Cardiac muscle cell (in vitro differentiated cells and primary cell): ENCODE measurements at regions not wholly inside any gene's neighbourhood (a gene's known extent, or its start where the extent isn't known, plus 50 kb on each side); places are given as distances from the start of the nearest gene placed in this dataset.

Source experiments
- DNase-seq, 2 donors: peaks; one replicate each; pipeline versions ENCODE4 v3.0.0 to v3.0.0-alpha.2; 2010 to 2017; ENCODE audit warnings: low read depth in 1 of 2, low spot score in 1 of 2
- H3K27ac ChIP-seq: fragments of 200-600 bp; sonication (generic); 2 replicates; pipeline ENCODE4 v1.5.1; 2016
- H3K27me3 ChIP-seq: fragments of 200-600 bp; sonication (generic); 2 replicates; pipeline ENCODE4 v1.6.0; 2016; ENCODE audit warnings: control low read depth
- H3K36me3 ChIP-seq: fragments of 200-600 bp; sonication (generic); 2 replicates; pipeline ENCODE4 v1.5.1; 2016; ENCODE audit warnings: control low read depth
- H3K4me1 ChIP-seq: fragments of 200-600 bp; sonication (generic); 2 replicates; pipeline ENCODE4 v1.8.1; 2017; ENCODE audit warnings: low read depth, mild to moderate bottlenecking, mixed run types
- H3K4me3 ChIP-seq: fragments of 200-600 bp; sonication (generic); 2 replicates; pipeline ENCODE4 v1.5.1; 2016; ENCODE audit warnings: mild to moderate bottlenecking
- H3K9me3 ChIP-seq: fragments of 200-600 bp; sonication (generic); 2 replicates; pipeline ENCODE4 v1.5.1; 2017; ENCODE audit warnings: low read depth, mild to moderate bottlenecking, control low read depth
- CTCF ChIP-seq: IDR thresholded peaks from 2 replicates; pipeline ENCODE4 v1.5.1; 2012; ENCODE audit warnings: low read depth, mild to moderate bottlenecking, low read length

GRCh38 chr13:111872475-111873150 is 194.3 kb upstream of the SOX1 start:
- Histone ChIP-seq H3K9me3 (no peaks in the 10 kb centered on the region), H3K4me1 (no peaks in the 10 kb centered on the region), H3K27me3 (peaks cover 70% of the 10 kb centered on the region), H3K4me3 (no peak overlapping the region), H3K36me3 (no peaks in the 10 kb centered on the region), H3K27ac (no peak overlapping the region)
- no peak for DNase-seq
- TF ChIP-seq CTCF, result no peak

DNA sequence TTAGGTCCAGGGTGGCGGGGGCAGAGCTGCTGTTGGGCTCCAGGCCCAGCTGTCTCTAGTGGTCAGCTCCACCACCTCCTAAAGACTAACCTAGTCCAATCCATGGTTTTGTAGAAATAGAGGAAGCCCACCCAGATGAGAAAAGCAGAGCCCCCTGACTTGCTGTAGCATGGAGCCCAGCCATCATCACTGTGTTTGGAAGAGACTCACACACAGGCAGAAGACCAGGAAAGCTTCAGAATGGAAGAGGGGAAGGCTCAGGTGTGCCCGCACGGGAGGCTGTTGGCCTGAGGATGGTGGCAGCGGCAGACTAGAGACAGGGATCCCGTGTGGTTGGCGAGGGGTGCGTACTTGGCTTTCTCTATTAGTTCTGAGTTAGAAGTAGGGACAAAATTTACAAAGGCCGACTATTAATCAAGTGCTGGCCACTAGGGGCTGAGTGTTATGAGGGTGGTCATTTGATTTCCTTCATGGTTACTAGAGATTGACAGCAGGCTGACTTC is 193.2 kb upstream of the SOX1 start:
- Histone ChIP-seq H3K27ac (no peak overlapping the region), H3K27me3 (peaks cover 68% of the 10 kb centered on the region), H3K4me1 (no peaks in the 10 kb centered on the region), H3K9me3 (no peaks in the 10 kb centered on the region), H3K36me3 (no peaks in the 10 kb centered on the region), H3K4me3 (no peak overlapping the region)
- DNase-seq, result no peak
- no peak for TF ChIP-seq CTCF

DNA sequence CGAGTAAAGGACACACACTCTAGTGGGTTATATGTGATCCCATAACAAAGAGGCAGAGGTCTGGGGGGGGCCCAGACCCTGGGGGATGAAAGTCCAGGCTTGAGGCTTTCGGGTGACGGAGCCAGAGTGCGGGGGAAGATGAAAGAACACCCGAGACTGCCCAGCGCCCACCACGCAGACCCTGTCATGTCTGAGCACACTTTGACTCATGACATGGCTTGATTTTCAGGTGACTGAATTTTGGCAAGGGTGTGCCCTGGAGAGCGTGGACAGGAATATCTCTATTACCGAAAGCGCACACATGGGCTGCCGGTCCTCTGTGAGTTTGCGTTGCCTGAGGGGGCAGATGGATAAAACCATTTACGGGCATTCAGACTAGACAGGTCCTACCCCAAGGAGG is 192.0 kb upstream of the SOX1 start:
- Histone ChIP-seq H3K4me1 (no peaks in the 10 kb centered on the region), H3K4me3 (no peak overlapping the region), H3K27me3 (peaks cover 56% of the 10 kb centered on the region), H3K36me3 (no peaks in the 10 kb centered on the region), H3K27ac (no peak overlapping the region), H3K9me3 (no peaks in the 10 kb centered on the region)
- TF ChIP-seq CTCF, result no peak
- DNase-seq, result no peak

DNA sequence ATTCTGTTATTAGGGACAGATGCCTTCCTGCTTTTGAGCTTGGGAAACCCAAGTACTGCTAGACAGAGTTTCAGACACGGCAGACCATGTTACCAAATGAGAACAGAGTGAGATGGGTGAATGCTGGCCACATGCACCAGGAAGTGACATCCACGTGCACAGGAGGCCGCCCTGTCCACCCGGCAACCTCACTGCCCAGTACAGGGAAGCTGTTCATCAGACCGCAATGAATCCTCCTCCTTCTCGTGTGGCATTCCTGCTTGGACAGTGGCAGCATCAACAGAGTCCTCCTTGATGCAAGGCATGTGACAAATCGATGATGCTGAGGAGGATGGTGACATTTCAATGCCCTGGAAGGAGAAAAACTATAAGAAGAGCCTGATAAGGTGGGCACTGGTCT is 191.0 kb upstream of the SOX1 start:
- no peak for TF ChIP-seq CTCF
- DNase-seq, result no peak
- Histone ChIP-seq H3K27me3 (peaks cover 54% of the 10 kb centered on the region), H3K4me3 (no peak overlapping the region), H3K4me1 (no peaks in the 10 kb centered on the region), H3K36me3 (no peaks in the 10 kb centered on the region), H3K27ac (no peak overlapping the region), H3K9me3 (no peaks in the 10 kb centered on the region)

DNA sequence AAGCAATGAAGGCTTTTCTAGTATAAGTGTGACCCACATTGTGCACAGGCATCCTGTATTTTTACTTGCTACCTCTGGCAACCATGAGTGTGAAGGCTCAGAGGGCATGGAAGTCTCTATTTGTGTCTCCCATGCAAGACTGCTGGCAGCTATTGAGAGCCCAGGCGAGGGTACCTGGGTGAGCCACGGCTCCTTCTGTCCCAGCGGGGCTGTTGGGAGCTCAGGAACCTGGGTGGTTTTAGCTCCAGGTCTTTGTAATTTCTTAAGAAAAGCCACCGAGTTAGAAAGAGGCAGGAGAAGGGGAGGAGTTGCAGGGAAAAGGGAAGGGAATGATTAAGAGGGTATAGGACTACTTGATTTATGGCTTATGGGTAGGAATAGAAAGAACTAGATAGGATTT is 190.4 kb upstream of the SOX1 start:
- H3K4me3 ChIP-seq, result no peak overlapping the region
- no peak for DNase-seq
- H3K27ac ChIP-seq, result no peak overlapping the region
- no peak for TF ChIP-seq CTCF
- H3K27me3 ChIP-seq, result peaks cover 48% of the 10 kb centered on the region
- no peaks in the 10 kb centered on the region for H3K36me3 ChIP-seq
- no peaks in the 10 kb centered on the region for H3K9me3 ChIP-seq
- no peaks in the 10 kb centered on the region for H3K4me1 ChIP-seq
